SIG-M5 treated with dmso at 0.1 percent for 504 hours (cell line): ENCODE measurements at regions not wholly inside any gene's neighbourhood (a gene's known extent, or its start where the extent isn't known, plus 50 kb on each side); places are given as distances from the start of the nearest gene placed in this dataset.

Source experiments
- DNase-seq: peaks from one replicate; lab custom pipeline; 2025; ENCODE audit not compliant: unreplicated experiment; lab: John Stamatoyannopoulos, UW

- DNase-seq = no peak
These were observed 309.9 kb downstream of the BRD1 start for GRCh38 chr22:49517667-49518185.

DNA sequence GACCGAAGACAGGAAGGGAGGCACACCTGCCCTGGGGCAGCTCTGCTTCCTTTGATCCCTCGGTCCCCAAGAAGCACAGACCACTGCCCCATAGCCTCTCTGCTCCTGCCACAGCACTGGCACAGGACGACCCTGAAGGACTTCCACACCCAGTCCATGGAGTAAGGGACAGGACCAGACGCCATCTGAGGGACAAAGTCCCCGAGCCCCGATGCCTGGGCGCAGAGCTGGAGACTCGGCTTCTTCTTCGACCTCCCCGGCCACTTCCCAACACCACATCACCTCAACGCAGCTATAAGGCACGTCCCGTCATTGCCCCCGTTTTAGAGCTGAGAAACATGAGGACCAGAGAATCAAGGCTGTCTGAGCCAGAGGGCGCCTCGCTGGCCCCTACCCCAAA, 310.5 kb downstream of the BRD1 start:
- no peak for DNase-seq

- DNase-seq = peak; percentile 23
These were observed 312.2 kb downstream of the BRD1 start for GRCh38 chr22:49515475-49515874.

DNA sequence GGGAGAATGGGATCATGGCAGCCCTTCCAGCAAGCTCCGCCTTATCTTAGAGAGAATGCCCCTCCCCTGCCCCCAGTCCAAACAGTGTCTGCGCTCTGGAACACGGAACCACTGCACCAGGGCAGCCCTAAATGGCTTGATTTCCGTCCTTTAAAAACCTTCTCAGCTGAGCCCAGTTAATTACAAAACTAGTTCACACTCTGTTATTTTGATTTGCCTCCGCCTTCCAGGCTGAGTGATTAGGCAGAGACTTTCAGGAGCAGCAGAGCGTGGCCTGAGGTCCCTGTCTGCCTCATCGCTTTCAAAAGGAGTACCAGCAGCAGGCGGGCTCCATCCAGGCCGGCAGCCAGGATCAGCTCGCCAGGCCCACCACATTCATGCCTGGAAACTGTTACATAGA, 313.0 kb downstream of the BRD1 start:
- no peak for DNase-seq

DNA sequence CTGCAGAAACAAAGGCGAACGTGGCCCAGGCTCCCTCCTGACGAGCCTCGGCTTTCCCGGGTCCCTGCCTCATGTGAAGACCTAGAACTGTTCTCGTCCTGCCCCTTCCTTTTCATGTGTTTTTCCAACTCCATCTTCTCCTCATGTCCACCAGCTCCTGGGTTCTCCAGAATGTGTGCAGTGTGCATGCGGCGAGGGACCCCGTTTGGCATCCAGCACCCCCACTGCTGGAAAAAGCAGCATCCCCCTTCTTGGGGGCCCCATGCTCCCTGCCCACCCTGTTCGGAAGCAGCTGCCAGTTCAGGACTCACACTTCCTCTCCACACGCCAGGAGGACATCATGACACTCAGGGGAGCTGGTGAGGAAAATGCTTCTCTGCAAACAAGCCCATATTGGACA, 313.5 kb downstream of the BRD1 start:
- no peak for DNase-seq

DNA sequence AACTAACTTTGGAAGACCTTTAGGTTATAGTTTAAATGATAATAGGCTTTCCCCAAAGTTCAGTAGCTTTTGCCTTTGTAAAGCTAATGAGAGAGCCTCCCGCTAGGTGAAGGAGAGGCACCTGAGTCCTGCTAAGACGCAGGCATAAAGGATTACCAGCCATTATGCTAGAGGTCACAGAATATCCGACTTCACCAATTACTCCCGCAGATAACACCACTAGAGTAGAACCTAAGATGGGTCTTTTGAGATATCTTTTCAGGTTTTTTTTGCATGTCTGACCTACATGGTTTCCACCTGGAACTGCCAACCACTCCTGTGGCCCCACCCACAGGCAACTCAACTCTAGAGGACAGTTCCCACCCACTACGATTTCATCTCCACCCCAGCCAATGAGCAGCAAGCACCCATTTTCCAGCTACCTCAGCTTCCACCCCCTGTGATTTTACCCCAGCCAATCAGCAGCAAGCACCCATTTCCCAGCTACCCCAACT, 314.3 kb downstream of the BRD1 start:
- DNase-seq = no peak

- DNase-seq = no peak
These were observed 315.0 kb downstream of the BRD1 start for GRCh38 chr22:49512487-49513165.

- peak; percentile 17 for DNase-seq
These were observed 316.1 kb downstream of the BRD1 start for GRCh38 chr22:49511393-49512189.

DNA sequence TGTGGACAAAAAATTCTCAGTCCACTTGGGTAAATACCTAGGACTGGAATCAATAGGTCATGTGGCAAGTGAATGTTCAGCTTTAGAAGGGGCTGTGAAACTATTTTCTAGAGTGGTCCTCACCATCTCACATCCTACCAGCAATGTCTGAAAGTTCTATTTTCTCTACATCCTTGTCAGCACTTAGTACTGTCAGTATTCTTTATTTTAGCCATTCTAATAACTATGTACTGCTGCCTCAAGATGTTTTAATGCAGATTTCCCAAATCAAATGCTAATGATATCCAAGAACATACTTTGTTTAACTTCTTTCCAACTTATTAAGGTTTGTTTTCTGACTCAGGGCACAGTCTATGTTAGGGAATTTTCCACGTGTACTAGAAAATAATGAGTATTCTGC, 317.0 kb downstream of the BRD1 start:
- DNase-seq = no peak

DNA sequence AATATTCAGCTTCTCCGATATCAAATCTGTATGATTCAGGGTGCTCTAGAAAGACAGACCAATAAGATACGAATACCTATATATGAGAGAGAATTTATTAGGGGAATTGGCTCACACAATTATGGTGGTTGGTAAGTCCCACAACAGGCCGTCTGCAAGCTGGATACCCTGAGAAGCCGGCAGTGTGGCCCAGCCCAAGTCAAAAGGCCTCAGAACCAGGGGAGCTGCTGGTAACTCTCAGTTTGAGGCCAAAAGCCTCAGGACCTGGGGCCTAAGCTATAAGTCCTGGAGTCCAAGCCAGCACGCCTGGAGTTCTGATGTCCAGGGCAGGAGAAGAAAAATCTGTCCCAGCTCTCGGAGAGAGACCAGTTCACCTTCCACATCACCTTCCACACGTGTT, 318.7 kb downstream of the BRD1 start:
- no peak for DNase-seq

DNA sequence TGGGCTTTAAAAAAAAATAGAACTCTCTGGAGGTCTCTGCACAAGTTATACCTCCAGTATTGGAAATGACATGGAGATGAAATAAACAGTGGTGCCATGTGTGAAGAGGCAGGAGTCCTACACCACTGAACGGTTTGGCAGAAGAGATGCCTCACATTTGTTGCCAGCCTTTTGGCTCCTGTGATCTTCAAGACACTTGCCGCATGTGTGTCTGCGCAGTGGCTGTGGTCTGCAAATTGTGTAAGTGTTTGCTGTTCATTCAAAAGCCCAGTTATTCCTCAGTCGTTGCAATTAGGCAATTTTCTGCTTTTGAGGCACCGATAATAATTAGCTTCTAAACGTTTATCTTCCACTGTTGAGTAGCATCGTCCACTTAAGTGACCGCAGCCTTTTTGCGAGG, 319.1 kb downstream of the BRD1 start:
- no peak for DNase-seq

GRCh38 chr22:49507607-49508292, 319.9 kb downstream of the BRD1 start:
- DNase-seq = no peak

DNA sequence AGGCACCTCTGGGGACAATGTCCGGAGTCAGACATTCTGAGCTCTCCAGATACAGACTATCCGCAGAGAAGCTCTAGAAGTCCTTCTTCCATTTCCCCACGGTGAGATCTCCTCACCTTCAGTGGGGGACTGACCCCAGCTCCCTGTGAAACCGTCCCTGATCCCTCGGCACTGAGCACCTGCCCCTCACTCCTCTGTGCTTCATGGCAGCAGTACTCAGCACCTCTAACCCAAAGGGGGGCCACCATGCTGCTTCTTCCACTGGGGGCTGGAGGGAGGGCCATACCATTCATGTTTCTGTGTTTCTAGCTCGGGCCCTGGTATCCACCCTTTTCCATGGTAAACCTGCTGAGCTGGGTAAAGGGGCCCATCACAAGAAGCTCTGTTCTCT, 321.7 kb downstream of the BRD1 start:
- DNase-seq = no peak

- DNase-seq = no peak
These were observed 322.2 kb downstream of the BRD1 start for GRCh38 chr22:49505337-49506009.

- DNase-seq = no peak
These were observed 323.7 kb downstream of the BRD1 start for GRCh38 chr22:49503896-49504521.

DNA sequence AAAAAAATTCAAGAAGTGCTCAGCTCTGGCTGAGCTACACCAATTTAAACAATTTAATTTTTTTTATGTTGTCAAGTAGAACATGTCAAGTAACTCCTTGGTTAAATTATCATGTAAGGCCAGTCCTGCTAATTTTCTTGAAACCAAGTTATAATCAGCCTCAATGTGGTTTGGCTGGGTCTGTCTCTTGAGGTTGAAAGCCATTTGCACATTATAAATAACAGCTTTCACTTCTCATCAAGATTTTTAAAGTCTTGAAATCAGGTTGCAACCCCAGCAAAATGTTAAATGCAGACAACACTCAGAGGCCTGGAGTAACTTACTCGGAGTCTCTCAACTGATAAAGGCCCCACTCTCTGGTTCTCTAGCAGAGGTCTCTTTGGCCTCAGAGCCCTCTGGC, 324.4 kb downstream of the BRD1 start:
- no peak for DNase-seq

- peak; percentile 11 for DNase-seq
These were observed 325.4 kb downstream of the BRD1 start for GRCh38 chr22:49502126-49502826.

DNA sequence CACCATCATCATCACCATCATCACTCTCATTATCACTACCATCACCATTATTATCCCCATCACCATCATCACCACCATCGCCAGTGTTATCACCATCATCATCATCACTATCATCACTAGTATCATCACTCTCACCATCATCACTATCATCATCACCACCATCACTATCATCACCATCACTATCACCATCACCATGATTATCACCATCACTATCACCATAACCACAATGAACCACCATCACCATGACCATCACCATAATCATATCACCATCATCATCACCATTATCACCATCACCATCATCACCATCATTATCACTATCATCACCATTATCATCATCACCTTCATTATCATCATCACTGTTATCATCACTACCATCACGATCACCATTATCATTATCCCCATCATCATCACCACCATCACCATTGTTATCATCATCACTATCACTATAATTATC, 326.7 kb downstream of the BRD1 start:
- no peak for DNase-seq

GRCh38 chr22:49500076-49500460, 327.6 kb downstream of the BRD1 start:
- no peak for DNase-seq
